Stomach (tissue), 4 donors: ENCODE measurements at regions not wholly inside any gene's neighbourhood (a gene's known extent, or its start where the extent isn't known, plus 50 kb on each side); places are given as distances from the start of the nearest gene placed in this dataset.

Experiments used
- EP300 ChIP-seq: sonication (generic); formaldehyde crosslinking; IDR thresholded peaks from one replicate; pipeline ENCODE4 v1.6.1; 2017; ENCODE audit warnings: antibody characterized with exemption
- POLR2A ChIP-seq, 4 donors: fragments of 450-650 bp; IDR thresholded peaks; one replicate each; pipeline ENCODE4 v1.6.1; 2016; ENCODE audit warnings: antibody characterized with exemption in 4 of 4, control low read depth in 2 of 4, mild to moderate bottlenecking in 1 of 4, moderate library complexity in 1 of 4
- POLR2AphosphoS5 ChIP-seq, 3 donors: sonication (generic); formaldehyde crosslinking; IDR thresholded peaks; one replicate each; pipeline ENCODE4 v1.6.1; 2016; ENCODE audit warnings: antibody characterized with exemption in 3 of 3
- TF ChIP-seq, protein P1 (sequence below), 7 experiments: fragments of 450-650 bp in 4 of 7; fragments of 200-600 bp in 3 of 7; sonication (generic) in 3 of 7; IDR thresholded peaks; one replicate each; pipeline ENCODE4 v1.5.1; 2016 to 2019; ENCODE audit warnings: antibody characterized with exemption in 7 of 7, control low read depth in 2 of 7, mild to moderate bottlenecking in 1 of 7

DNA sequence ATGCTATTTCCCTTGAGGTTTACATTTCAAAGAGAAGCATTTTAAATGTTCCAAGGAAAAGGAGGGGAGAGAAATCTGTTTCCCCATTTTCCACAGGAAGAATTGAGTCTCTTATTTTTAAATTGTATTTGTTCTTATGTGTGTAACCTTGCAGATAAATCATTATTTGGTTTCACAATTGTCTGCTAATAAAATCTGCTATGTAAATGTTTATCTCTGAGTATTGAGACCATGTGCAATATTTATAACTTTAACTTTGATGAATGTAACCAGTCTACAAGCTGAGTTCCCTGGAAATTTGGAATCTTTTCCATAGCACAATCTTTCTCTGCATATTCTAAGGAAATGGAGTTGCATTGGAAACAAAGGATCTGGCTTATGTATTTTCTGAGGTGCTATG lies 209.6 kb downstream of the PTBP2 start:
- TF ChIP-seq POLR2A (IDR thresholded peaks at IDR 0.05), result no peak
- TF ChIP-seq POLR2AphosphoS5 (IDR thresholded peaks at IDR 0.05), result no peak
- TF ChIP-seq, protein P1, sequence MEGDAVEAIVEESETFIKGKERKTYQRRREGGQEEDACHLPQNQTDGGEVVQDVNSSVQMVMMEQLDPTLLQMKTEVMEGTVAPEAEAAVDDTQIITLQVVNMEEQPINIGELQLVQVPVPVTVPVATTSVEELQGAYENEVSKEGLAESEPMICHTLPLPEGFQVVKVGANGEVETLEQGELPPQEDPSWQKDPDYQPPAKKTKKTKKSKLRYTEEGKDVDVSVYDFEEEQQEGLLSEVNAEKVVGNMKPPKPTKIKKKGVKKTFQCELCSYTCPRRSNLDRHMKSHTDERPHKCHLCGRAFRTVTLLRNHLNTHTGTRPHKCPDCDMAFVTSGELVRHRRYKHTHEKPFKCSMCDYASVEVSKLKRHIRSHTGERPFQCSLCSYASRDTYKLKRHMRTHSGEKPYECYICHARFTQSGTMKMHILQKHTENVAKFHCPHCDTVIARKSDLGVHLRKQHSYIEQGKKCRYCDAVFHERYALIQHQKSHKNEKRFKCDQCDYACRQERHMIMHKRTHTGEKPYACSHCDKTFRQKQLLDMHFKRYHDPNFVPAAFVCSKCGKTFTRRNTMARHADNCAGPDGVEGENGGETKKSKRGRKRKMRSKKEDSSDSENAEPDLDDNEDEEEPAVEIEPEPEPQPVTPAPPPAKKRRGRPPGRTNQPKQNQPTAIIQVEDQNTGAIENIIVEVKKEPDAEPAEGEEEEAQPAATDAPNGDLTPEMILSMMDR (IDR thresholded peaks at IDR 0.05), result no peak
- no peak for TF ChIP-seq EP300
